GM12878 (cell line): ENCODE measurements at regions not wholly inside any gene's neighbourhood (a gene's known extent, or its start where the extent isn't known, plus 50 kb on each side); places are given as distances from the start of the nearest gene placed in this dataset.

Experiments used
- EP300 ChIP-seq, 2 experiments: fragments of 150-350 bp in 1 of 2; IDR thresholded peaks; 2 replicates each; pipeline ENCODE4 v1.6.1; 2011 to 2012; ENCODE audit warnings: low read depth in 2 of 2, low read length in 2 of 2, borderline replicate concordance in 1 of 2, improper control_type of control experiment in 1 of 2, inconsistent platforms in 1 of 2; ENCODE audit not compliant: control insufficient read depth in 1 of 2
- SP1 ChIP-seq: IDR thresholded peaks from one replicate; pipeline ENCODE4 v1.6.1; 2011; ENCODE audit warnings: low read depth, low read length

DNA sequence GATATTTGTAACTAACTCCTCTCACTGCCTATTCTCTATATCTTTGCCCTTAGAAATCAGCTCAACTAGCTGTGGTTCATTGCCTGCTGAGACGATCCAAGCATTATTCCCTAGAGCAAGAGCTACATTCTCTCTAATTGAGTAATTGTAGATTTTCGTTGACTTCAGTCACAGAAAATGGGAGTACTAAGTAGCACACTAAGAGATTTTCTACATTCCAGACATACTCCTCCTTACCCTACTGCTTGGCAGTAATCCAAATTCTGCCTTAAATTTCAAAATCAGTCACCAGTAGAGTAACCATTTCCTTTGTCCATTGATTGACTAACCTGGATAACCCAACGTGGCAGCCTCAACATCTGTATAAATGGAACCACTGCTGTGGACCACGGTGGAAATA lies 1786.8 kb downstream of the SLITRK5 start:
- TF ChIP-seq EP300 (IDR thresholded peaks at IDR 0.05; ENCODE audit: borderline replicate concordance in 1 of 2, control insufficient read depth in 1 of 2, low read depth in 2 of 2, low read length in 2 of 2) = no peak
- no peak for TF ChIP-seq SP1
